Astrocyte of the spinal cord (primary cell): ENCODE measurements at regions not wholly inside any gene's neighbourhood (a gene's known extent, or its start where the extent isn't known, plus 50 kb on each side); places are given as distances from the start of the nearest gene placed in this dataset.

Source experiments
- DNase-seq: peaks from one replicate; pipeline ENCODE4 v3.0.0; 2011; ENCODE audit warnings: low read depth, low spot score
- H3K4me3 ChIP-seq: 2 replicates; pipeline ENCODE4 v1.5.1; 2011; ENCODE audit warnings: low read depth, mild to moderate bottlenecking, low read length, moderate library complexity
- CTCF ChIP-seq: IDR thresholded peaks from 2 replicates; pipeline ENCODE4 v1.5.1; 2012; ENCODE audit warnings: low read depth, mild to moderate bottlenecking, low read length, inconsistent platforms
- in situ Hi-C: cut with HindIII; loops from 2 replicates; pipeline ENCODE4 v1.10.0; 2017; ENCODE audit warnings: low sequenced_read_pairs

DNA sequence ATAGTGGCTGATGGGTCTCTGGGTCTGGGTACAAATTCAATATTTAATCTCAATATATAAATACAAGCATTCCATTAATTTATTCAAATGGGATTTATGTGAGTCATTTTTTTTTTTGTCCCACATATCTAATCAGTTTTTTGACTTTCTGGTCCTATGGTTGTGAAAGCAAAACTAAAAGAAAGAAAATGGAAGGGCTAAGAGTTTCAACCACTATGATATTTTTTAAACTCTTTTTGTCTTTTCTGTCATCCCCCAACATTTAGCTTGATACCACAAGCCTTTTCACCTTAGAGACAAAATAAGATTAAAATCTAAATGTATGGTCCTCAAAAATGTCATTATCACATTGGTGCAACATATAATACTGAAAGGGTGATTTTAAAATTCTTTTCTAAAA lies 602.7 kb upstream of the CHRM3 start:
- DNase-seq, result no peak
- TF ChIP-seq CTCF, result no peak
- in situ Hi-C loops, result no loop called here
- no peak overlapping the region for H3K4me3 ChIP-seq

DNA sequence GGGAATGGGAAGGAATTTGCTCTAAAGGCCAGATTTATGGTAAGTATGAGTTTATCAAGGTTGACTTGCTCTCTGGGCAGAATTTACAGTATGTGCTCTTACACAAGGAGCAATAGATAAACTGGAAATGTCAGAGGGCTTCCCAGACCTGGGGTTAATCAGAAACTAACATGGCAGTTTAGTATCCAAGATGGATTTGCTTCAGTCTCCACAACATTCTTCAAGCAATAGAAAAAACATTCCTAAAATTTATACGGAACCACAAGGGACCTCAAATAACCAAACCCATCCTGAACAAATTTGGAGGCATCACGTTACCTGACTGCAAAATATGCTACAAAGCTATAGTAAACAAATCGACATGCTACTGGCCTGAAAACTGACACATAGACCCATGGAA lies 606.7 kb upstream of the CHRM3 start:
- no peak overlapping the region for H3K4me3 ChIP-seq
- in situ Hi-C loops, result no loop called here
- peak; percentile 16 for DNase-seq
- TF ChIP-seq CTCF, result no peak

DNA sequence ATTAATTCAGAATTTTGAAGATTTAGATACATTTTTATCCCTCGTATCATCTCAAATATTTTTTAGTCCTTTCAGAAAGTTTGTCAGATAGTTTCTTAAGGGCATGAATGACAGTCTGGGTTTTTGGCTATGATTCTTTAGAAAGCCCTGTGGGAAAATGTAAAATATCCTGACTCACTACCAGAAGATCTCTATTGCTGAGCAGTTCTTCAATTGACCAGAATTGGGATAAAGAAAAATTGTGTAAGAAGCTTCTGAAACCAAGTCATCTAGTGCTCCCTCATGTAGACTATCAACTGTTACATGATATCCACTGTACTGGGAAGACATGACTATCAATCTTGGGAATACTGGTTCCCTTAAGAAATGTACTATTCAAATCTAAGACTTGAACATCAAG lies 608.3 kb upstream of the CHRM3 start:
- in situ Hi-C loops, result no loop called here
- no peak for DNase-seq

DNA sequence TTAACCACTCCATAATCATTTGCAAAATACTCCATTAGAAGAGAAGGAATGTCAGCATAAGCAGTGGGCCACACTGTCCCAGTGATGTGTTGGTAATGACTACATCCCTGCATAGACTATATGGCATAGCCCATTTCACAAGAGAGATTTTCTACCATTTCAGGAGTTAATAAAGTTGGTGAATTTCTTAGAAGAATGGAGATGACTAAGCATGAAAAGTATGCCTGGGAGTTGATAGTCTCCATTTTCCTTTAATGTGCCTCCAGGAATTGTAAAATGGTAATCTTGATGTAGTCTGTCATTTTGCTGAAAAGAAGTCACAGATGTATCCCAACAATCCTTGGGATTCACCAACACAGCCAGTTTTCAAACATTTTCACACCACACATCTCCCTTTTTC lies 608.8 kb upstream of the CHRM3 start:
- DNase-seq, result peak; percentile 31
- no peak for TF ChIP-seq CTCF
- in situ Hi-C loops, result no loop called here
- no peak overlapping the region for H3K4me3 ChIP-seq

More for the DNA sequence above, 608.3 kb upstream of the CHRM3 start:
- H3K4me3 ChIP-seq, result no peak overlapping the region
- TF ChIP-seq CTCF, result no peak

- in situ Hi-C loops, result no loop called here
- TF ChIP-seq CTCF, result no peak
- no peak for DNase-seq
- no peak overlapping the region for H3K4me3 ChIP-seq
These were observed 610.2 kb upstream of the CHRM3 start for GRCh38 chr1:238776126-238776525.

GRCh38 chr1:238772322-238772721 lies 614.0 kb upstream of the CHRM3 start:
- TF ChIP-seq CTCF, result no peak

GRCh38 chr1:238767321-238767720 lies 619.0 kb upstream of the CHRM3 start:
- DNase-seq, result no peak
- in situ Hi-C loops, result no loop called here
- H3K4me3 ChIP-seq, result no peak overlapping the region
- TF ChIP-seq CTCF, result no peak

More at GRCh38 chr1:238772322-238772721, 614.0 kb upstream of the CHRM3 start:
- H3K4me3 ChIP-seq, result no peak overlapping the region
- in situ Hi-C loops, result no loop called here
- peak; percentile 2 for DNase-seq
